ENCODE measurements at regions not wholly inside any gene's neighbourhood (a gene's known extent, or its start where the extent isn't known, plus 50 kb on each side); places are given as distances from the start of the nearest gene placed in this dataset.

DNA sequence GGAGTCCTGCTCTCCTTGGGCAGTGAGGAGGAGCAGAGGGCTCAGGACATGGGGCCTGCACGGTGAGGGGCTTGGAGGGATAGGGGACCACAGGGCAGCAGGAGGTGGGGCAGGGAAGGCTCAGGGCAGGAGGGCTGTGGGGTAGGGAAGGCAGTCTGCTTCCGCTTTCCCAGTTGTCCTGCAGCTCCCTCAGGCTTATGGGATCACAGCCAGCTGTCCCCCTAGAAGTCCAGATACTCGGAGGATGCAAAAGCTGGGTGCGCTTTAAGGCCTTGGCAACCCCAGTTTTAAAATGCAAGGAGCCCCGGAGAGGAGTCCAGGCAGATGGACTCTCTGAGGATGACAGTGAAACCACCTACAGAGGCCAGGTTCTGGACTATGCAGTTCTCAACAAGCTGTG is 299.1 kb upstream of the FOXF1 start:
- no peak for TF ChIP-seq TAF1 (IDR thresholded peaks at IDR 0.05; ENCODE audit: borderline replicate concordance, low read depth, low read length)
- TF ChIP-seq POLR2A (IDR thresholded peaks at IDR 0.05; ENCODE audit: low read depth, low read length): no peak
- TF ChIP-seq POLR2AphosphoS5 (IDR thresholded peaks at IDR 0.05; ENCODE audit: low read depth, low read length): no peak
- no peak for DNase-seq (ENCODE audit: insufficient read length)
- FAIRE-seq: no peak

GRCh38 chr16:86211800-86212199 is 298.5 kb upstream of the FOXF1 start:
- TF ChIP-seq POLR2AphosphoS5 (IDR thresholded peaks at IDR 0.05; ENCODE audit: low read depth, low read length) (no peak), TAF1 (IDR thresholded peaks at IDR 0.05; ENCODE audit: borderline replicate concordance, low read depth, low read length) (no peak), POLR2A (IDR thresholded peaks at IDR 0.05; ENCODE audit: low read depth, low read length) (no peak)
- FAIRE-seq: no peak
- DNase-seq (ENCODE audit: insufficient read length): no peak

- TF ChIP-seq POLR2A (IDR thresholded peaks at IDR 0.05; ENCODE audit: low read depth, low read length) (no peak), TAF1 (IDR thresholded peaks at IDR 0.05; ENCODE audit: borderline replicate concordance, low read depth, low read length) (no peak)
- DNase-seq (ENCODE audit: insufficient read length) (no peak), FAIRE-seq (no peak)
These were observed 297.5 kb upstream of the FOXF1 start for GRCh38 chr16:86212706-86213436.

GRCh38 chr16:86213437-86214205 is 296.7 kb upstream of the FOXF1 start:
- DNase-seq (ENCODE audit: insufficient read length): no peak
- TF ChIP-seq POLR2AphosphoS5 (IDR thresholded peaks at IDR 0.05; ENCODE audit: low read depth, low read length): no peak
- TF ChIP-seq TAF1 (IDR thresholded peaks at IDR 0.05; ENCODE audit: borderline replicate concordance, low read depth, low read length): no peak
- no peak for TF ChIP-seq POLR2A (IDR thresholded peaks at IDR 0.05; ENCODE audit: low read depth, low read length)
- no peak for FAIRE-seq

GRCh38 chr16:86214326-86215232 is 295.7 kb upstream of the FOXF1 start:
- DNase-seq (ENCODE audit: insufficient read length): no peak
- TF ChIP-seq POLR2AphosphoS5 (IDR thresholded peaks at IDR 0.05; ENCODE audit: low read depth, low read length): no peak
- no peak for TF ChIP-seq POLR2A (IDR thresholded peaks at IDR 0.05; ENCODE audit: low read depth, low read length)
- TF ChIP-seq TAF1 (IDR thresholded peaks at IDR 0.05; ENCODE audit: borderline replicate concordance, low read depth, low read length): no peak
- no peak for FAIRE-seq

DNA sequence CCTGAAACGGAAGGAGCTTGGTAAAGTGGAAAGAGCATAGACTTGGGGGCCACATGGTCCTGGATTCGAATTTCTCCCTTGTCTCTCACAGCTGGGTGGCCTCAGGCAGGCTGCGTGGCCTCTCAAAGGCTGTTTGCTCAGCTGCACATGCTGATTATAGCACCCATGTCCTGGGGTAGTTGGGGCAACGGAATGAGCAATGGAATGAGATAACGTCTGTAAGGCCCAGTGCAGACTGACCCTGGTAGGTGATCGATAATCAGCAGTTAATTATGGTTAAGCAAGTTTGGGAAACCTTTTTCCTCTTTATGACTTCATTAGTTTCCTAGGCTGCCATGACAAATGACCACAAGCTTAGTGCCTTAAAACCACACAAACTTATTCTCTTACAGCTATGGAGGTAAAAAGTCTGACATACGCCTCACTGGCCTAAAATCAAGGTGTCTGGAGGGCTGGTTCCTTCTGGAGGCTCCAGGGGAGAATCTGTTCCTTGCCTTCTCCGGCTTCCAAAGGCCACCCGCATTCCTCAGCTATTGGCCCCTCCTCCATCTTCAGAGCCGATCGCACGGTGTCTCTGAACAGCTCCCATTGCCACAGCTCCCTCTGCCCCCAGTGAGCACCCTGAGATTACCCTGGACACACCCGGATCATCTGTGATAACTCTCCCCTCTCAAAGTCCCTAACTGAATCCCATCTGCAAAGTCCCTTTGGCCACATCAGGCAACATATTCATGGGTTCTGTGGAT is 294.9 kb upstream of the FOXF1 start:
- TF ChIP-seq POLR2AphosphoS5 (IDR thresholded peaks at IDR 0.05; ENCODE audit: low read depth, low read length) (no peak), POLR2A (IDR thresholded peaks at IDR 0.05; ENCODE audit: low read depth, low read length) (no peak), TAF1 (IDR thresholded peaks at IDR 0.05; ENCODE audit: borderline replicate concordance, low read depth, low read length) (no peak)
- DNase-seq (ENCODE audit: insufficient read length) (no peak), FAIRE-seq (no peak)

- no peak for TF ChIP-seq POLR2AphosphoS5 (IDR thresholded peaks at IDR 0.05; ENCODE audit: low read depth, low read length)
- no peak for FAIRE-seq
- DNase-seq (ENCODE audit: insufficient read length): no peak
These were observed 294.2 kb upstream of the FOXF1 start for GRCh38 chr16:86215979-86216585.

DNA sequence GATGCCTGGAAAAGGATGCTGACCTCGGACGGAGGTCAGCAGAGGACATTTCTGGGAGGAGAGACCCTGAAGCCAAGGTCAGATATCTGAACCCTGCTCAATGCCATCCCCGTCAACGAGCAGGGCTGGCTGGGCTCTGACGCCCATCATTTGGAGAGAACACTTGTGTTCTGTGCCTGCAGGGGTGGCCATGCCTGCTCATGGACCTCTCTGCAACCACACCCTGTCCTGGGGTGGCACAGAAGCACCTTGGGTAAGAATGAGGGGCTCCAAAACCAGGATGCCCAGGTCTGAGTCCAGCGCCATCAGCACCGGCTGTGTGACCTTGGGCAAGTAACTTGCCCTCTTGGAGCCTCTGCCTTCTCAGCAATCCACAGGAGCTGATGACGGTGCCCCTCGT is 293.7 kb upstream of the FOXF1 start:
- DNase-seq (ENCODE audit: insufficient read length): no peak
- TF ChIP-seq TAF1 (IDR thresholded peaks at IDR 0.05; ENCODE audit: borderline replicate concordance, low read depth, low read length) (no peak), POLR2A (IDR thresholded peaks at IDR 0.05; ENCODE audit: low read depth, low read length) (no peak), POLR2AphosphoS5 (IDR thresholded peaks at IDR 0.05; ENCODE audit: low read depth, low read length) (no peak)
- FAIRE-seq: no peak

DNA sequence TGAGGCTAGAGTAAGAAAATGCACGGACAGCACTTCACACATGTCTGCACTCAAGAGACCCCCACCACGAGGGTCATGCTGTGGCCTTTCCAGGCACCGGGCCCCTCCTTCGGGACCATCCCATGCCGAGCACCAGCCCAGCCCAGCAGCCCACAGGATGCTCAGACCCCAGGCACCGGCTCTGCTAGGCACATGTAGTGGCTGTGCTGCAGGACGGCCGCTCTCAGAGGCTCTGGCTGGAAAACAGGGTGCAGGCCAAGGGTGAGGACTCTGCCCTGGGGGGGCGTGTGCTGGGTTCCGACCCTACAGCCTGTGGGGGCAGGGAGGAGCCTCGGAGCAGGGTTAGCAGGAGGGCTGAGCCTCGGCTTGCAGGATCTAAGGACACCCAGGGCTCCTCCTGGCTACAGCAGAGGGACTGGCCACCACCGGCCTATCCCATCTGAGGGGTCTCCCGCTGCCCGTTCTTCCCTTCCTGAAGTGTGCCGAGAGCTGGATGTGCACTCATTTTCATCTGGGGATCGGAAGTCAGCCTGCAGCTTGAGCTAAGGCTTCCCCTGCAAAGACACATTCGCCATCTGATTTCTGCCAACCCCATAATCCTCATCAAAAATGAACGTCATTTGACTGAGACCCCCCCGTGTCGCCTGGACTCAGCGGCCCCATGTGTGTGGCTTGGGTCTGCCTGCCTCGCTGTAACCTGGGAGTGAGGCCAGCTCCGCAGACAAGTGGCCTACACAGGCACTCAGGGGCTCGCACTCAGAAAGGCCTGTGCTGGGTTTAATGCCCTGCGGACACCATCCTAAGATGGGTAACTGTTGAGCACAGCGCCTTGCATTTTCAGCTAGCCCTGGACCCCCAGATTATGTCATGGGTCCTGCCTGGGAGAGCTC is 293.1 kb upstream of the FOXF1 start:
- no peak for DNase-seq (ENCODE audit: insufficient read length)
- FAIRE-seq: no peak
- TF ChIP-seq POLR2A (IDR thresholded peaks at IDR 0.05; ENCODE audit: low read depth, low read length): no peak
- TF ChIP-seq TAF1 (IDR thresholded peaks at IDR 0.05; ENCODE audit: borderline replicate concordance, low read depth, low read length): no peak
- TF ChIP-seq POLR2AphosphoS5 (IDR thresholded peaks at IDR 0.05; ENCODE audit: low read depth, low read length): no peak

DNA sequence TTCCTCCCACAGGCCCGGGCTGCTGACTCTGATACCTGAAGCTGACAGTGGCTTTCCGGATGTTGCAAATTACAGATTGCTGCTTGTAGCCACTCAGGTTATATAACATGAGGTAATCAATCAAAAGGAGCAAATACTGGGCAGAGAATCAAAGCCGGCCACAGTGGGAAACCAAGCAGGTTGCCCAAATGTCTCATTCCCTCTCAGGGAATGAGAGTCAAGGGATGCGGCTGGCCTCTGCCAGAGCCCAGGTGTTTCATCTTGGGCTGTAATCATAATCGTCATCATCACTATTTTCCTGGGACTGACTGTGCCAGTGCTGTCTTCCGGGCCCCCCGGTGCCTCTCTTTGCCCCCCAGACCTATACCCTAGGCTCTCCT is 292.4 kb upstream of the FOXF1 start:
- FAIRE-seq: no peak
- no peak for DNase-seq (ENCODE audit: insufficient read length)
- no peak for TF ChIP-seq POLR2AphosphoS5 (IDR thresholded peaks at IDR 0.05; ENCODE audit: low read depth, low read length)
- TF ChIP-seq TAF1 (IDR thresholded peaks at IDR 0.05; ENCODE audit: borderline replicate concordance, low read depth, low read length): no peak
- TF ChIP-seq POLR2A (IDR thresholded peaks at IDR 0.05; ENCODE audit: low read depth, low read length): no peak
